GM21367 (cell line): ENCODE measurements at regions not wholly inside any gene's neighbourhood (a gene's known extent, or its start where the extent isn't known, plus 50 kb on each side); places are given as distances from the start of the nearest gene placed in this dataset.

Source experiments
- ATAC-seq: cut with Tn5 transposase; IDR thresholded peaks from one replicate; pipeline ENCODE4 v1.9.1; 2021; ENCODE audit not compliant: unreplicated experiment

GRCh38 chr3:109532257-109533216, 195.2 kb upstream of the DPPA4 start:
- no peak for ATAC-seq

GRCh38 chr3:109545746-109546145, 208.4 kb upstream of the DPPA4 start:
- ATAC-seq: no peak

- no peak for ATAC-seq
Measured at GRCh38 chr3:109548192-109548938, 211.0 kb upstream of the DPPA4 start.

GRCh38 chr3:109553591-109554371, 216.4 kb upstream of the DPPA4 start:
- ATAC-seq: no peak

GRCh38 chr3:109559389-109559788, 222.0 kb upstream of the DPPA4 start:
- ATAC-seq: no peak

GRCh38 chr3:109563149-109563548, 225.8 kb upstream of the DPPA4 start:
- ATAC-seq: no peak

- no peak for ATAC-seq
Measured at GRCh38 chr3:109569135-109569846, 231.9 kb upstream of the DPPA4 start.

GRCh38 chr3:109570408-109570807, 233.1 kb upstream of the DPPA4 start:
- ATAC-seq: no peak

- no peak for ATAC-seq
Measured at GRCh38 chr3:109572301-109572700, 235.0 kb upstream of the DPPA4 start.

GRCh38 chr3:109596991-109597390, 259.6 kb upstream of the DPPA4 start:
- ATAC-seq: no peak

- no peak for ATAC-seq
Measured at GRCh38 chr3:109597444-109597843, 260.1 kb upstream of the DPPA4 start.

GRCh38 chr3:109607897-109608296, 270.6 kb upstream of the DPPA4 start:
- no peak for ATAC-seq

GRCh38 chr3:109608574-109608973, 271.2 kb upstream of the DPPA4 start:
- no peak for ATAC-seq

- ATAC-seq: no peak
Measured at GRCh38 chr3:109618766-109619378, 281.5 kb upstream of the DPPA4 start.

- no peak for ATAC-seq
Measured at GRCh38 chr3:109631897-109632296, 294.6 kb upstream of the DPPA4 start.

- ATAC-seq: no peak
Measured at GRCh38 chr3:109640146-109640652, 302.9 kb upstream of the DPPA4 start.

- no peak for ATAC-seq
Measured at GRCh38 chr3:109642025-109642424, 304.7 kb upstream of the DPPA4 start.

GRCh38 chr3:109643590-109643989, 306.2 kb upstream of the DPPA4 start:
- no peak for ATAC-seq

- ATAC-seq: no peak
Measured at GRCh38 chr3:109644332-109644731, 307.0 kb upstream of the DPPA4 start.

GRCh38 chr3:109644746-109645145, 307.4 kb upstream of the DPPA4 start:
- no peak for ATAC-seq
